ENCODE measurements at regions not wholly inside any gene's neighbourhood (a gene's known extent, or its start where the extent isn't known, plus 50 kb on each side); places are given as distances from the start of the nearest gene placed in this dataset.

- TF ChIP-seq CENPBD1 (CRISPR knock-in tag; IDR thresholded peaks at IDR 0.05; ENCODE audit: borderline replicate concordance, low read depth), result no peak
- TF ChIP-seq, protein P1, sequence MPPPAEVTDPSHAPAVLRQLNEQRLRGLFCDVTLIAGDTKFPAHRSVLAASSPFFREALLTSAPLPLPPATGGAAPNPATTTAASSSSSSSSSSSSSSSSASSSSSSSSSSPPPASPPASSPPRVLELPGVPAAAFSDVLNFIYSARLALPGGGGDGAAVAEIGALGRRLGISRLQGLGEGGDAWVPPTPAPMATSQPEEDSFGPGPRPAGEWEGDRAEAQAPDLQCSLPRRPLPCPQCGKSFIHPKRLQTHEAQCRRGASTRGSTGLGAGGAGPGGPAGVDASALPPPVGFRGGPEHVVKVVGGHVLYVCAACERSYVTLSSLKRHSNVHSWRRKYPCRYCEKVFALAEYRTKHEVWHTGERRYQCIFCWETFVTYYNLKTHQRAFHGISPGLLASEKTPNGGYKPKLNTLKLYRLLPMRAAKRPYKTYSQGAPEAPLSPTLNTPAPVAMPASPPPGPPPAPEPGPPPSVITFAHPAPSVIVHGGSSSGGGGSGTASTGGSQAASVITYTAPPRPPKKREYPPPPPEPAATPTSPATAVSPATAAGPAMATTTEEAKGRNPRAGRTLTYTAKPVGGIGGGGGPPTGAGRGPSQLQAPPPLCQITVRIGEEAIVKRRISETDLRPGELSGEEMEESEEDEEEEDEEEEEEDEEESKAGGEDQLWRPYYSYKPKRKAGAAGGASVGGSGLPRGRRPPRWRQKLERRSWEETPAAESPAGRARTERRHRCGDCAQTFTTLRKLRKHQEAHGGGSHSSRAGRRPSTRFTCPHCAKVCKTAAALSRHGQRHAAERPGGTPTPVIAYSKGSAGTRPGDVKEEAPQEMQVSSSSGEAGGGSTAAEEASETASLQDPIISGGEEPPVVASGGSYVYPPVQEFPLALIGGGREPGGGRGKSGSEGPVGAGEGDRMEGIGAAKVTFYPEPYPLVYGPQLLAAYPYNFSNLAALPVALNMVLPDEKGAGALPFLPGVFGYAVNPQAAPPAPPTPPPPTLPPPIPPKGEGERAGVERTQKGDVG (CRISPR knock-in tag; IDR thresholded peaks at IDR 0.05; ENCODE audit: borderline replicate concordance), result no peak
- TF ChIP-seq HNRNPL (IDR thresholded peaks at IDR 0.05; ENCODE audit: low read depth, low read length), result no peak
- TF ChIP-seq ZNF496 (CRISPR knock-in tag; IDR thresholded peaks at IDR 0.05; ENCODE audit: insufficient replicate concordance), result no peak
Observed at GRCh38 chr6:163889904-163890514, 475.5 kb downstream of the QKI start (continued).

- Histone ChIP-seq H3K9ac (ENCODE audit: insufficient read depth, low read depth, low read length) (no peak overlapping the region), H3K4me3 (replicated peaks in 1 of 3; ENCODE audit: insufficient read depth in 1 of 3, low read depth in 2 of 3, low read length in 3 of 3) (no peak overlapping the region), H3K4me1 (ENCODE audit: insufficient read depth, low read length) (no peaks in the 10 kb centered on the region), H3K27ac (ENCODE audit: extremely low read length, insufficient read depth, low read length) (no peak overlapping the region), H3K27me3 (ENCODE audit: control insufficient read depth in 1 of 2, insufficient read depth in 2 of 2, low read length in 2 of 2) (no peaks in the 10 kb centered on the region), H3K4me2 (ENCODE audit: low read depth, low read length) (no peak overlapping the region), H3K36me3 (replicated peaks in 1 of 2; ENCODE audit: control insufficient read depth in 1 of 2, insufficient read depth in 2 of 2, low read length in 2 of 2) (no peaks in the 10 kb centered on the region), H4K20me1 (ENCODE audit: insufficient read depth, low read length) (no peaks in the 10 kb centered on the region), H2AFZ (ENCODE audit: low read length) (no peak overlapping the region), H3K79me2 (ENCODE audit: insufficient read depth, low read length) (no peaks in the 10 kb centered on the region), H3K9me3 (ENCODE audit: low read length) (no peaks in the 10 kb centered on the region)
- WGBS (ENCODE audit: low lambda C conversion rate), result 2% methylated on average over 2 of the region's 2 CpGs
- intact Hi-C loops (cut with micrococcal nuclease; ENCODE audit: unreplicated experiment) (loop anchor here (1.0 kb wide), 1 partner anchor 26 kb away; no protein-coding TSS in a partner anchor), in situ Hi-C loops (cut with HindIII; ENCODE audit: extremely low pct_ligation_motif_present, low pct_unique_long_range_greater_than_20kb) (no loop called here)
- ATAC-seq (no peak), DNase-seq (ENCODE audit: low spot score) (no peak), FAIRE-seq (no peak)
- ChIA-PET CTCF (ENCODE audit: low intra/inter-chr PET ratio, low total read pairs) (no interaction called here), POLR2A (no interaction called here)
- TF ChIP-seq, protein P2, sequence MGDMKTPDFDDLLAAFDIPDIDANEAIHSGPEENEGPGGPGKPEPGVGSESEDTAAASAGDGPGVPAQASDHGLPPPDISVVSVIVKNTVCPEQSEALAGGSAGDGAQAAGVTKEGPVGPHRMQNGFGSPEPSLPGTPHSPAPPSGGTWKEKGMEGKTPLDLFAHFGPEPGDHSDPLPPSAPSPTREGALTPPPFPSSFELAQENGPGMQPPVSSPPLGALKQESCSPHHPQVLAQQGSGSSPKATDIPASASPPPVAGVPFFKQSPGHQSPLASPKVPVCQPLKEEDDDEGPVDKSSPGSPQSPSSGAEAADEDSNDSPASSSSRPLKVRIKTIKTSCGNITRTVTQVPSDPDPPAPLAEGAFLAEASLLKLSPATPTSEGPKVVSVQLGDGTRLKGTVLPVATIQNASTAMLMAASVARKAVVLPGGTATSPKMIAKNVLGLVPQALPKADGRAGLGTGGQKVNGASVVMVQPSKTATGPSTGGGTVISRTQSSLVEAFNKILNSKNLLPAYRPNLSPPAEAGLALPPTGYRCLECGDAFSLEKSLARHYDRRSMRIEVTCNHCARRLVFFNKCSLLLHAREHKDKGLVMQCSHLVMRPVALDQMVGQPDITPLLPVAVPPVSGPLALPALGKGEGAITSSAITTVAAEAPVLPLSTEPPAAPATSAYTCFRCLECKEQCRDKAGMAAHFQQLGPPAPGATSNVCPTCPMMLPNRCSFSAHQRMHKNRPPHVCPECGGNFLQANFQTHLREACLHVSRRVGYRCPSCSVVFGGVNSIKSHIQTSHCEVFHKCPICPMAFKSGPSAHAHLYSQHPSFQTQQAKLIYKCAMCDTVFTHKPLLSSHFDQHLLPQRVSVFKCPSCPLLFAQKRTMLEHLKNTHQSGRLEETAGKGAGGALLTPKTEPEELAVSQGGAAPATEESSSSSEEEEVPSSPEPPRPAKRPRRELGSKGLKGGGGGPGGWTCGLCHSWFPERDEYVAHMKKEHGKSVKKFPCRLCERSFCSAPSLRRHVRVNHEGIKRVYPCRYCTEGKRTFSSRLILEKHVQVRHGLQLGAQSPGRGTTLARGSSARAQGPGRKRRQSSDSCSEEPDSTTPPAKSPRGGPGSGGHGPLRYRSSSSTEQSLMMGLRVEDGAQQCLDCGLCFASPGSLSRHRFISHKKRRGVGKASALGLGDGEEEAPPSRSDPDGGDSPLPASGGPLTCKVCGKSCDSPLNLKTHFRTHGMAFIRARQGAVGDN (CRISPR knock-in tag; IDR thresholded peaks at IDR 0.05), result no peak
- peak; percentile 65 for TF ChIP-seq ZNF317 (CRISPR knock-in tag; IDR thresholded peaks at IDR 0.05)
- no peak for TF ChIP-seq LBX2 (CRISPR knock-in tag; IDR thresholded peaks at IDR 0.05; ENCODE audit: borderline replicate concordance)
- no peak for TF ChIP-seq ZNF724P (CRISPR knock-in tag; IDR thresholded peaks at IDR 0.05; ENCODE audit: borderline replicate concordance)
- TF ChIP-seq, protein P3, sequence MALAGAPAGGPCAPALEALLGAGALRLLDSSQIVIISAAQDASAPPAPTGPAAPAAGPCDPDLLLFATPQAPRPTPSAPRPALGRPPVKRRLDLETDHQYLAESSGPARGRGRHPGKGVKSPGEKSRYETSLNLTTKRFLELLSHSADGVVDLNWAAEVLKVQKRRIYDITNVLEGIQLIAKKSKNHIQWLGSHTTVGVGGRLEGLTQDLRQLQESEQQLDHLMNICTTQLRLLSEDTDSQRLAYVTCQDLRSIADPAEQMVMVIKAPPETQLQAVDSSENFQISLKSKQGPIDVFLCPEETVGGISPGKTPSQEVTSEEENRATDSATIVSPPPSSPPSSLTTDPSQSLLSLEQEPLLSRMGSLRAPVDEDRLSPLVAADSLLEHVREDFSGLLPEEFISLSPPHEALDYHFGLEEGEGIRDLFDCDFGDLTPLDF (CRISPR knock-in tag; IDR thresholded peaks at IDR 0.05), result no peak
- BruUV-seq (replicated peaks), result no TSS peak
Observed at GRCh38 chr6:163888030-163888819, 473.7 kb downstream of the QKI start.

Data from HepG2 (cell line).